HG03039 (cell line): ENCODE measurements at regions not wholly inside any gene's neighbourhood (a gene's known extent, or its start where the extent isn't known, plus 50 kb on each side); places are given as distances from the start of the nearest gene placed in this dataset.
"Not testable (repeated sequence)": the region's sequence is repeated elsewhere in the genome, so short reads cannot be mapped to it uniquely, and the experiment has no call there.

ENCODE experiments used
- ATAC-seq: cut with Tn5 transposase; IDR thresholded peaks from one replicate; pipeline ENCODE4 v1.9.1; 2021; ENCODE audit warnings: mild to moderate bottlenecking, moderate library complexity; ENCODE audit not compliant: unreplicated experiment

DNA sequence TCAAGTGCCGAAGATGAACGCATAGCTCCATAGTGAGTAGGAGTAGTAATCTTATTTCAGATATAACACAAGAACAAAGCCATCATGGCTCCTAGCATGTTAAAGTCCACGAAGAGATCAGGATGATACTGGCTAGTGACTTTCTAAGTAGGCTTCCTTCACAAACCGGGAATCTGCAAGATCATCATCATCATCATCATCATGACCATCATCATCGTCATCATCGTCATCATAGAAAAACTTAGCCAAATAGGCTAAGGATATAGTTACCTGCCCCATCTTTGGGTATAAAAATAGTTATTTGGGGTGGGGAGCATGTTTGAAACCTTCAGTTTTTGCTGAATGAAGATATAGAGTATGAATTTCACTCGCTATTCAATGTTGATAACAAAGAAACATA is 57.9 kb downstream of the PYDC2 start:
- no peak for ATAC-seq

DNA sequence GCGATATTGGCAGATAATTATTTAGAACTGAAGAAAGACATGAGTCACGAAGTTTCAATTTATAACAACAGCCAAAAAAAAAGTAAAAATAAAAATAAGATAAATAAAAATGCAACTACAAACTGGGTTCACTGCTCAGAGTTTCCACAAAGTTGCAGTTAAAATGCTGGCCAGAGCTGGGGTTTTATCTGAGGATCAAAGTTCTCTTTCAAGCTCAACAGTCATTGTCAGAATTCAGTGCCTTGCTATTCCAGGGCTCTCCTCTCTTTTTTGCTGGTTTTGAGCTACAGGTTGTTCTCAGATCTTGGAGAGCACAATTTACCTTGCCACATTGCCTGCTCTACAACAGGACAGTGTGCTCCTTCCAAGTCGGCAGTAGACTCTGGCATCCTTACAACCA is 60.1 kb downstream of the PYDC2 start:
- ATAC-seq = no peak

GRCh38 chr3:191523148-191523547 is 62.2 kb downstream of the PYDC2 start:
- no peak for ATAC-seq

- no peak for ATAC-seq
Observed at GRCh38 chr3:191528589-191528988, 67.6 kb downstream of the PYDC2 start.

DNA sequence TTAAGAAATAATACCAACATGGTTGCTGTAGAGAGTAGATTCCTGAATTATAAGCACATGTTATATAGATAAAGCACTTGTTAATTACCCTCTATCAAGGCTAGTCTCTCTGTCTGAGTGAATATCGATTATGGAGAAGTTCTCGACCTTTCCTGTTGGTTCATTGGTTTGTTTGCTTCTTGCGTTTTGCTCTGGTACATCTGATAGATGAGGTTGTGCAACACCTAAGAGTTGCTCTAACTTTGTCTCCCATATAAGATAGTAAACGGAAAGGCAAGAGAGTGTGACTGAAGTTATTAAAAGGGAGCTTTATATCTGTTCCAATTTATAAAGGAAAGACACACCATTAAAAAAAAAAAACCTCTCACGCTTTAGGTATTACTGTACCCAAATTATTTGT is 69.0 kb downstream of the PYDC2 start:
- ATAC-seq = no peak

DNA sequence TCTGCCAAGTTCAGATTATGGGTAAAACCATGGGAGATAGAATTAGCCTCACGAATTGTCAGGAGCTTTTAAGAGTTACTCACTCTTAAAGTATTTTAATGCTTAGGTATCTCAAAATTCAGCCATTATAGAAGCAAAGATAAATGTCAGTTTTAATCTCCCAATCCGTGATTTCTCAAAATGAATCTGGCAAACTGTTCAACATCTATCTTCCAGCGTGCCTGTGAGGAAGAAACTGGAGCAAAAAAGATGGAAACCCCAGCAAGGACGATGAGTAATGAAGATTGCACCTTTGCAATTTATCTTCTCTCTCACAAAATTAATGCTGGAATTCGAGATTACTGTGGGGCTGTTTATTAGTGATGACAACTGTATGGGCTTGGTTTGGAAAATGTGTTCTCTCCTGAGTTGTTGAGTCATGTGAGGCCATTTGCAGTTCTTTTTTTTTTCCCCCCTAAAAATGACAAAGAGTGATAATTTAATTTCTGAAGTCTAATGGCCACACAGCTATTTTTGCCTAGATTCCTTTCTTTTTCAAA is 70.5 kb downstream of the PYDC2 start:
- no peak for ATAC-seq

DNA sequence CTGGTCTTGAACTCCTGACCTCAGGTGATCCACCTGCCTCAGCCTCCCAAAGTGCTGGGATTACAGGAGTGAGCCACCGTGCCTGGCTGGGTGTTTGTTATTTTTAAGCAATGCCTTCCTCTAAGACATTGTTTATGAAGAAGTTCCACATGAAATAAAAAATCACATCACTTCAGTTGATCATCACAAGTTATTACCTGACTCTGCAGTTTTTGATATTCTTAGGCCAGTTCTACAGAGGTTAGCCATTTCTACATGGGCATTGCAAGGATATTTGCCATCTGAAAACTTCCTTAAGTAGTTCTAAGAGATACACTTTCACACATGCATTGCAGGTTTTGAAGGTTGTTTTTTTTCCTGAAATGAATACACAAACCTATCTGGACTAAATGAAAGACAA is 82.1 kb downstream of the PYDC2 start:
- no peak for ATAC-seq

DNA sequence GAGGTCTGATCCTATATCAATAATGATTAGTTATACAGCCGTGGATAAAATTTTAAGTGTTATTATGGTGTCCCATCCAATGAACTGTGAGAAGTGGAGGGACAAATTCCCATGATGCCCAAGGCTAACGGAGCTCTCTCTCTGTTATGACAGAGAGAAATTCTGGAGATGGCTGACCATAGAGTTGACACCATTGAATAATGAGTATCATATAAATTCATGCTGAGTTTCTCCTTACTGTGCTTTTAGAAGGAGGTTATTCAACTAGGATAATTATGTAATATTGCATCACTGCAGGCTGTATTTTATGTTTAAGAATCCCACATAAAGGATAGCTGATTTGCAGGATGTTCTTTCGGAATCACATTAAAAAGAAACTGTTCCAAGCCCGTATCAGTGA is 82.9 kb downstream of the PYDC2 start:
- no peak for ATAC-seq

GRCh38 chr3:191549357-191549756 is 88.4 kb downstream of the PYDC2 start:
- ATAC-seq = no peak

DNA sequence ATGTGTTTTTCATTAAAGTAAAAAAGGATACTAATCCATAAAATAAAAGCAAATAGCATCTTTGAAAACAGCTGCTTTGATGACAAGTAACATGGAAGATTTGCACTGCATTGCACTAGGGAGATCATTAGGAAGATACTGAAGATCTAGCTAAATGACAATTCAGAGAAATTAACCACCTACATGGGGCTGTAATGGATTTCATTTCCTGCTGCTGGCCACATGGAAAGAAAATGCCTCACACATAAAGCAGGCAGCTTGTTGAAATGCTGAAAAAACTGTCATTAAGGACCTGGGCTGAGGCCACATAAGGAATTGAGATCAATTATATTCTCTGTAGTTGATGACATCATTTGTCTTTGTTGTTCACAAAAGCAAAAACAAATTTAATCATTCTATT is 94.1 kb downstream of the PYDC2 start:
- no peak for ATAC-seq

DNA sequence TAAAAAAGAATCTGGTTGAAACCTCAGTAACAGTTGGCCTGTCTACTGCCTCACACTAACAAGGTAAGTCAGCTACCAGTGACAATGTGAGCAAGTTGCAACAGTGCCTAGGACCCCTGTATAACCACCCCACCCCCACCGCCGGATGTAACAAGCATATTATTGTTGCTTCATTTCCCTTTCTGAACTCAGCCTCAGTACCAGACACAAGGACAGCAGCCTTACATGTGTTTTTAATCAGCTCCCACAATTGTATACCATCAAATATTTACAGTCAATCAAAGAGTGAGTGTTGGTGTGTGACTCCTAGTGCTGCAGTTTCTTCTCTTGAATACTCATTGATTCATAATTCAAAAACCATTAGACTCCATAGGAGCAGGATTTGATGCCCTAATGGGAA is 96.4 kb downstream of the PYDC2 start:
- ATAC-seq = no peak

DNA sequence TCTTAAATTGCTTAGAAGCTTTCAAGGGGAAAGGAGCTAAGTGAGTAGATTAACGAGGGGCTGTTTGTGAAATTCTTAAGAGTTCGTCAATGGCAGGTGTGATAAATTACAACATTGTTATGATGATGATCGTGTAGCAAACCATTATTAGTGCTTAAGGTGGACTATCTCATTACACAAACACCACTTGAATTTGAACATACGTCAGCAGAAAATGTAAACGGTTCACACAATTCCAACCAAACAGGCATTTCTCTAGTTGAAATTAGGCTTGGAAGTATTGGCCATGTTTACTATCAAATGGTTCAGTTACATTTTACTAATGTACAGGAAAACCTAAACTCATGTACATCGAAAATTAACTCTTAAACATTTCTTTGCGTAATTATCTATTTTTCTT is 102.8 kb downstream of the PYDC2 start:
- no peak for ATAC-seq

GRCh38 chr3:191566469-191566868 is 105.5 kb downstream of the PYDC2 start:
- ATAC-seq = no peak

GRCh38 chr3:191568206-191568605 is 107.2 kb downstream of the PYDC2 start:
- ATAC-seq = no peak

- ATAC-seq = no peak
Observed at GRCh38 chr3:191592105-191592504, 131.1 kb downstream of the PYDC2 start.

DNA sequence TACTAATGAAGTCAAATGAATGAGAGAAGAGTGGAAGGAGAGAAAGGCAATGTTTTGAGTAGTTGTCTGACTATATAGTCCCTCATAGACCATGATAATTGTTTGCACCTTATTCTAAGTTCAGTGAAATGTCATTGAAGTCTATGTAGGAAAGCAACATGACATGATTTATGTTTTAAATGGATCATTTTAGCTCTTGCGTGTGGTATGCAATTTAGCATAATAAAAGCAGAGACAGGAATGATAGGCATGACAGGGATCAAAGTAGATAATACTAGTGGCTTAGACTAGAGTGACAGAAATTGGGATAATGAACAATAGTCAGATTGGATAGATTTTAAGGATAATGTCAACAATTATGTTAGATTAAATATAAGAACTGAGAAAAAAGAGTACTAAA is 132.5 kb downstream of the PYDC2 start:
- ATAC-seq = no peak

GRCh38 chr3:191615511-191615910 is 154.5 kb downstream of the PYDC2 start:
- ATAC-seq = not testable (repeated sequence)

DNA sequence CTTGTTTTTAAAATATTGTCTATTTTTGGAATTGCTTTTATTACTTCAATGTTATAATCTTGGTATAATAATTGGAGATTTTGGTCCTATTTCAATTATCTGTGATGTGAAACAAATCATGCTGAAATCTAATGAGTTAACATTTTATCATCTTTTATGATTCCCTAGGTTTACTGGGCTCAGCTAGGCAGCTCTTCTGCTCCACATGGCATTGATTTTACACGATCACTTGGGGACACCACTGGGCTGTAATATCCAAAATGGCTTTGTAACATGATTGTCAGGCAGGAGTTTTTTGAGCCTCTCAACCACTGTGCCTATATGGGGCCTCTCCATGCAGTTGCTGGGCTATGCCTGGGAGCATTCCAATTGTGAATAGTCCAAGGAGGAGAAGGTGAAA is 163.3 kb downstream of the PYDC2 start:
- no peak for ATAC-seq

GRCh38 chr3:191627064-191627463 is 166.1 kb downstream of the PYDC2 start:
- ATAC-seq = no peak

DNA sequence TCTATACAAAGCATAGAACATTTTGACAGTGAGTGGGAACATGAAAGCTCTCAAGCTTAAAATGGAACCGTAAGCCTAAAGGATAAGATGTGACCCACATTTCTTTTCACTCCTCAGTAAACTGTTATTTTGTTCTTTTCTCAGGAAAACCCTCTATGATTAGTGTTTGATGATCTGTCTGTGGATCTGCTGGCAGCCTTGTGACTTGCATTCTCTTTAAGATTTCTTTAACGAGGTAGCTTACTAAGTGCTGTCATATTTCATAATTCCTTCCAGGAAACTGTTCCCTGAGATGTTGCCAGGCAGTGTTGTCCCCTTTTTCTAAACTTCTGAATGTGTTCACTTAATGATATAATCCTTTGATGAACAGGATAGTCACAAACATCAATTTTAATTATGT is 167.6 kb downstream of the PYDC2 start:
- no peak for ATAC-seq

DNA sequence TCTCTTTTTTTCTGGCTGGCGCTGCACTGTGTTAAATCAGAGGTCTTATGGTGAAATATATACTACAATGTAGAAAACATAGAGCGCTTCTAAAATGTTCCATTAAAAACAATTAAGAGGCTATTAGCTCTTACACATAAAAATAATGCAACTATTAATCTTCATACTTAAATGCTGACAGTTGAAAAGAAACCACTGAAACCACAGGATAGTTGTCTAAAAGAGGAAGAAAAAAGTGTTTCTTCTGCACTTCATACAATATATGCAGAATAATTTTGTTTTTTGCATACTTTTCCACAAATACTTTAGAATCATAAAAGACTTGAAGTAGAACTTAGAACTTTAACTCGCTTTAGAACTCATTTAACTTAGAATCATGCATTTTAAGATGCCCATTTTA is 170.5 kb downstream of the PYDC2 start:
- ATAC-seq = no peak

DNA sequence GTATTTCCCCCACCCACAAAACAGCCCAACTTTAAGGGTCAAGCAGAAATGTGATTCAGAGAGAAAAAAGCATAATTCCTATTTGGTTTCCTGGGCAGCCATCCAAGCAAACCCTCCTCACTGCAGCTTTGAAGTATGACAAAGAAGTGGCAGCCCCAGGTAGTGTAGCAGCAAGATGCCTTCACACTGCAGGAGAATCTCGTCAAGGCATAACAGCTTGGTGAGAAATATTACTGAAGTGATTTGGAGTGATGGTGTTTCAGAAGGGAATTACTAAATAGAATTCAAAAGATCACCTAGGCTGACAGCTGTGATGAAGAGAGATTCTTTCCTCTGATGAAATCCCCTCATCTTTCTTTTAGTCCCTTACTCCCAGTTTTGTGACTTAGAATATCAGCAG is 173.9 kb downstream of the PYDC2 start:
- ATAC-seq = no peak

GRCh38 chr3:191637611-191638010 is 176.6 kb downstream of the PYDC2 start:
- ATAC-seq = no peak

DNA sequence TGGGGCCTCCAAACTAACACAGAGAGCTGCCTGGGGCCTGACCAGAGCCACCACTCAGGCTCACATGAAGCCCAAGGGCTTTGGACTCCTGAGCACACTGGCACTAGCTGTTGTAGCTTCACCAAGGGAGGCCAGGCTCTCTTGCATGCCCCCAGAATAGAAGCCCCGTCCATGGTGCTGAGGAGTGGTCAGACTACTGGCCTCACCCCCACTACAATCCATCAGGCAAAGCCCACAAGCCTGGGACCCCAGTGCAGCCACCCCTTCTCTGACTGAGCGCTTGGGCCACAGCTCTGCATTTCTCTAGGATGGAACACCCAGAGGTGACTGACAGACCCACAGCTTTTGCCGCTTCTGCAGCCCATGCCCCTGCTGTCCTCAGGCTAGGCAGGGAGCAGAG is 180.8 kb downstream of the PYDC2 start:
- no peak for ATAC-seq
